ACHN (cell line): ENCODE measurements at regions not wholly inside any gene's neighbourhood (a gene's known extent, or its start where the extent isn't known, plus 50 kb on each side); places are given as distances from the start of the nearest gene placed in this dataset.

Source experiments
- DNase-seq: peaks from one replicate; pipeline ENCODE4 v3.0.0-alpha.2; 2015
- in situ Hi-C: cut with HindIII; loops from 2 replicates; pipeline ENCODE4 v1.10.0; 2017; ENCODE audit warnings: low sequenced_read_pairs, low pct_ligation_motif_present, low pct_unique_long_range_greater_than_20kb

DNA sequence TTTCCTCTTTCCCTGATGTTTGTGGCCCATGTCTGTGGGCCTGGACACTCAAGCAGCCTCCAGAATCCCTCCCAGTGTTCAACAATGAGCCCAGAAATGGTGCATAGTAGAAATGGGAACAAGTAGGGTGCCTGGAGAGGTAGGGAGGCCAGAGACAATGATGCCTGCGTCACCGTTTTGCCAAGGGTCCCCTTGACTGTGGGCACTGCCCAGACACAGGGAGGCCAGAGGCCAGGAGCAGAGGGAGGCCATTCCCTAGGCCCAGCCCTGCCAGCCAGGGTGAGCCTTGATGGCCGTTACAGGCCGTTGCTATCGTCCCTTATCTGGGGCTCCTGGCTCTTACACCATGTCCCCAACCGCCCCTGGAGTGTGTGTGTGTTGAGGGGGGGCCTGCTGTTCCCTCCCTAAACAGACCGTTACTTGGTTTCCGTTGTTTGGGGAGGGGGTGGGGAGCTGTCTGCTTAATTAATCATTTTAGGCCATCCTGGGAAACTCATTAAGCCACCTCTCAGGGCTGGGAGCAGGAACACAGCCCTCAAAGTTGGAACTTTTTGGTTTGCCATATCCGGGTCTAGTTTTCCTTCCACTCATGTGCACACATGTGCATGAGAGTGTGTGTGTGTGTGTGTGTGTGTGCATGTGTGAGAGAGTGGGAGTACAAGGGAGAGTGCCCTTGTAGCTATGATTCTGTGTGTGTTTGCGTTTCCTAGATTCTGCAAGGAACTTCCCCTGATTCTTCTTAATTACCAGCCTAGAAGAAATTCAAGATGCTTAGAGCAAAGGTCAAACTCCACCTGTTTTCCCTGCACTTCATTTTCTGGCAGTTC is 135.2 kb upstream of the HAAO start:
- DNase-seq = no peak
- in situ Hi-C loops = no loop called here

DNA sequence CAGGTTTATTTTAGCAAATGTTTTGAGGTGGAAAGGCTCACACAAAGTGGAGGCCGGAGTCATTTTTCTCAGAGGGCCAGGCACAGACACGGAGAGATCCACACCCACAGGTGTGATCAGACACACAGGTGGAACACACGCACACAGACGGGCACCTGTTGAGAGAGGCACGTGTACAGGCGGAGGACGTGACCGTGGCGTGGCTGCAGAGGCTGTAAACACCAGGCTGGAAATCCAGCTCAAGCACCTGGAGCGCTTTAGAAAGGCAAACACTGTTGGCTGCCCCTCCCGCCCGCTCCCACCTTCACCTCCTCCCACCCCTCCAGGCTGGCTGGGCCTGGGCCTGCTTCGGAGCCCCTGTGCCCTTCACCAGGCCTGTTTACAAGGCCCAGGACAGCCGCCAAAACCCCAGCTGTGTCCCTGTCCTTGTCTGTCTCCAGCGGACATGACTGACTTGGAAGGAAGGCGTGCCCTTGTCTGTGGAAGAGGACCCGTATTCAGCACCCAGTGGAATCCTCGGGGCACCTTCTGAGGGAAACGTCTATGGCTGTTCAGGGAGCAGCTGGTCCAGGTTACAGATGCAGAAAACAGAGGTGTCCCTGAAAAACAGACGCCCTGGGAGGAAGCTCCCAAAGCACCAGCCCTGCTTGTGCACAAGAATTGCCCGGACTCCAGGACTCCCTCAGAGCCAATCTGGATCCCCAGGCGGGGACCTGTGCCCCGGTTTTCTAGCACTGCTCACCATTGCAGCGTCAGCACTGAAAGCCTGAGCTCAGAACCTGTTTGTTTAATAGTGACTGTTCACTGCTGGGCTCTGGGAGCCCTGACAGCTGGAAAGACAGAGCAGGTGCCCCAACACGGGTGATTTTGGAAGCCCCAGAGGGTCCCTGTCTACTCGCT is 134.3 kb upstream of the HAAO start:
- DNase-seq = no peak
- in situ Hi-C loops = no loop called here

DNA sequence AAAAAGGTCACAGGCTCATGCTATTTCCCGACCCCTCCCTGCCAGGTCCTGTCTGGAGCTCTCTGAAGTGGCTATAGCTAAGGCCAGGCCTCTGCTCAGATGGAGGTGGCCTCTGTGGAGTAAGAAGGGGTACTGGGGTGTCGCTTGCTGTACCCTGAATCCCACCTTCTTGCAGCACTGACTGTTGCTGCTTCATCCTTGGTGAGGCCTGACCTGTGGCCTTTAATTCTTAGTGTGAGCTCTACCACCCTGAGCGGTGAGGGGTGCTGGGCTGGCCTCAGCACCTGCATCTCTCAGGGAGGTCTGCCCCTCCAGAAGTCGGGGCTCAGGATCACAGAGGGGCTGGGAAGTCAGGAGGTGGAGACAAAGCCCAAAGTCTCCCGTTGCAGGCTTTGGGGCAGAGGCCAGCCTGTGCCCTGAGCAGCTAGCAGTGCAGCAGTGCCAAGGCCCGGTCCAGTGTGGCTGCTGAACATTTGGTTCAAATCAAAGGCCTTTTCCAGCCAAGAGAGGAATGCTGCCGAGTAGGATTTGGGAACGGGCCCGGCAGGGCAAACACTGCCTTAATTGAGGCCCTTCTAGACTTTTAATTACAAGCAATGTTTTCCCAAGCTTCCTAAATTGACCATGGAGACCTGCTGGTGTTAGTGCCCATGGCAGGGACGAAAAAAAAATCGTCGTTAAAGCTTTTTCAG is 133.5 kb upstream of the HAAO start:
- in situ Hi-C loops = no loop called here

DNA sequence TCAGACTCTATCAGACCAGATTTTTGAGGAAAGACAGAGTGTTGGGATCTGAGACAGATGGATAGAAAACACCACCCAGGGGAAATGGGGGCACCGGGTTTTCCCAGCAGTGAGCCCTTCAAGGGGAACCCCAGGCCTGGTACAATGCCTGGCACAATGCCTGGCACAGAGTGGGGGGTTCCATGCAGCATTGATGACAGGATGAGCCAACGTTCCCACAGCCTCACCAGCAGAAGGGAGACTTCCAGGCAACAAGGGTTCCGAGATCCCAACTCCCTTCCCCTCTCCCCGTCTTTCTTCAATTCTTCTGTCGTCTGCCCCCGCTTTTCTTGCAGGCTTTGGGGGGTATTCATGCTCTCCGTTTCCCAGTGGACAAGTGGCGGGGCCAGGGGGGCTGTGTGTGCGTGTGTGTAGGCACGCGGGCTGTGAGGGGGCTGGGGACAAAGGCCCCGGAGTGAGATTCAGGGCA is 132.1 kb upstream of the HAAO start:
- in situ Hi-C loops = no loop called here
- DNase-seq = no peak

More for the DNA sequence above, 133.5 kb upstream of the HAAO start:
- no peak for DNase-seq

DNA sequence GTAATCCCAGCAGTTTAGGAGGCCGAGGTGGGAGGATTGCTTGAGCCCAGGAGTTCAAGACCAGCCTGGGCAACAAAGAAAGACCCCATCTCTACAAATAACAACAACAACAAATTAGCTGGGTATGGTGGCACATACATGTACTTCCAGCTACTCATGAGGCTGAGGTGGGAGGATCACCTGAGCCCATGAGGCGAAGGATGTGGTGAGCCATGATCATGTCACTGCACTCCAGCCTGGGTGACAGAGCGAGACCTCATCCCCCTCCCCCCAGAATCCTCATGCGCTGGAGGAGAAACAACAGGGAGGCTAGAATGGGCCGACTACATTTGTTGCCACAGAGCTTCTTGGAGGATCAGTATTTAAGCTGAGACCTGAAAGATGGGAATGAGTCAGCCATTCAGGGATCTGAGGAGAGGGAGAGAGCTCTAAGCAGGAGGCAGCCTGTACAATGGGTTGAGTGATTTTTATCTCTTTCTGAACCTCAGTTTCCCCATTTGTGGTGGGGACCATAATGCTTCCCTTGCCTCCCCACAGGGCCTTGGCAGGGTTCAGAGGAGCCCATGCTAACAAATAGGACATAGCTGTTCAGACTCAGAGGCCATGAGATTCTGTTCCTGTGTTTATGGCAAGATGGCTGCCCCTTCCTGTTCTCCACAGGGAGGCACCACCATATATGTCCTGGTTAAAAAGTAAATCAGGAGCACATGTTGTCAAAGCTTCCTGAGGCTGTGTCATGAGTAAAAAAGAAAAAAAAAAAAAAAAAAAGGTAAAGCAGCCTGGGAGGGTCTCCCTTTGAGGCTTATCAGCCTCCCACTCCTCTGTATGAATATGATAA is 131.4 kb upstream of the HAAO start:
- in situ Hi-C loops = no loop called here
- no peak for DNase-seq

DNA sequence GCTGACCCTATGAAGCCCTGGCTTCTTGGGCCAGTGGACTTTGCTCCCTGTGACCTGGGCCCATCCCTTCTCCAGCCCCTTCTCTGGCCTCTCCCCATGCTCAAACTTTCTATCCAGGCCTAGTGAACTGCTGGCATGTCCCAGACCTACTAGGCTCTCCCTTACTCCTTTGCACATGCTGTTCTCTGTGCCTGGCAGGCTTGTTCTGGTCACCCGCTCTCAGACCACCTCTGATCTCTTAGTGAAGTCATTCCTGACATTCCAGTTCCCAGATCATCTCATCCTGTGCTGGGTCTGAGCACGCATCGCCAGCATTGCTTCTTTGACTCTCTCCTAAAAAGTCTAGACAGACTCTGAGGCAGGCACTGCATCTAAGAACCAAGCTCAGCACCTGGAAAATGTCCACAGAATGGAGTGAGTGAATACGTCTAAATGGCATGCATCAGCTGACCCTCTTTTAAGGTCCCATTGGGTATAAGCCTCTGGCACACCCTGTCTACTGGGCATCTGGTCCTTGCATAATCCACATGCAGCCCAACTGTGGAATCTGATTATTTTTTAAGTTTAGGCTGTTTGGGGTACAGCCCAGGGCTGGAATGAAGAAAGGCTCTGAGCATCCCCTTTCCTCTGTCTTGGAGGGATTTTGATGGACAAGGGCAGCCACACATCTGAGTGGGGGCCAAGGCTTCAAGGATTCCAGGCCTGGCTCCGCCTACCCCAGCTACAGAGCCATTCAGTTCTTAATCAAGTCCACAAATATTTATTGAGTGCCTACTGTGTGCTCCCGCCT is 130.6 kb upstream of the HAAO start:
- peak; percentile 17 for DNase-seq
- in situ Hi-C loops = no loop called here

DNA sequence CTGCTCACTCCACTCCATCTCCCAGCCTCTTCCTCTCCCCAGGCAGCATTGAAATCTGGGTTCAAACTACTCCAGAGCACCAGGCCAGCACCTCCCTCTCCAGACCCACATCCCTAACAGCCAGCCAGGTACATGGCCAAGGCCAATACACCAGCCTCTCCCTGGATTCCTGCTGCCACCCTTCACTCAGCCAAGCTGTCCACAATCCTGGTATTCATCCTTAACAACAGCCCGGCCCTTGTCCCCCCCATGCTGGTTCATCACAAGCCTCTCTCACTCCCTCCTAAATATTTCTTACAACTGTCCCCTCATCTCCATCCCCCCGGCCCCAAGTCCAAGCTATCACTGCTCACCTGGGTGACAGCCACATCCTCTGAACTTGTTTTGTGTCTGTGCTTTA is 129.9 kb upstream of the HAAO start:
- in situ Hi-C loops = no loop called here
- DNase-seq = no peak

DNA sequence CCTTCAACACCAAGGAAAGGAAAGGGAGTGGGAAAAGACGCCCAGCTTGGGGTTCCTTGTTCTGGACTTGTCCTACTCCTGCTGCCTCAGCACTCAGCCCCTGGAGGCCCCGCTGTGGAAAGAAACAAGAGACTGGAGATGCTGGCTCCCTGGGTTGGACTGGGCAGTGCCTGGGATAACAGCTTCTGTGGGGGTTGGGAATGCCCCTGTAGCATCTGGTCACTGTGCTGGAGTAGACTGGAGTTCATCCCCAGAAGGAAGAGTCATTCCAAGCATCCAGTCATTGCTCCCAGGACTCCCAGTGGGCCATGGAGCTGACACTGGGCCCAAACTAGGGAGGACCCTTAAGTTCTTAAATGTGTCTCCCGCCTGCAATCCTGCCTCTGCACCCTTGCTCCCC is 129.3 kb upstream of the HAAO start:
- in situ Hi-C loops = no loop called here
- DNase-seq = no peak

DNA sequence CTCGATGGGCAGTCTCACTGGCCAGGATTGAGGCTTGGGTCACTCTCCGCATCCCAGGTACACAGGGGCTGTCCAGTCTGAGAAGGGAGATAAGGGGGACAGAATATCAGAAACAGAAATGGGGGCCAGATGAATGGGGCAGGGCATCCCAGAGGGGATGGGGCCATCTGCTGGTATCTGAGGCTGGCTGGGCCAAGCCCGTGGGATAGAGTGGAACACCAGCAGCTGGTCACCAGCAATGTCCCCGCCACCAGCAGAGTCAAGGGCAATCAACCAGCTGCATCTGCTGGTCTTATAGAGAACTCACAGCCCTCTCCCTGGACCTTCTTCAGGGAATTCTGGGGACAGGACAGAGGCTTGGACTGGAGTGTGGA is 128.8 kb upstream of the HAAO start:
- no peak for DNase-seq
- in situ Hi-C loops = no loop called here

DNA sequence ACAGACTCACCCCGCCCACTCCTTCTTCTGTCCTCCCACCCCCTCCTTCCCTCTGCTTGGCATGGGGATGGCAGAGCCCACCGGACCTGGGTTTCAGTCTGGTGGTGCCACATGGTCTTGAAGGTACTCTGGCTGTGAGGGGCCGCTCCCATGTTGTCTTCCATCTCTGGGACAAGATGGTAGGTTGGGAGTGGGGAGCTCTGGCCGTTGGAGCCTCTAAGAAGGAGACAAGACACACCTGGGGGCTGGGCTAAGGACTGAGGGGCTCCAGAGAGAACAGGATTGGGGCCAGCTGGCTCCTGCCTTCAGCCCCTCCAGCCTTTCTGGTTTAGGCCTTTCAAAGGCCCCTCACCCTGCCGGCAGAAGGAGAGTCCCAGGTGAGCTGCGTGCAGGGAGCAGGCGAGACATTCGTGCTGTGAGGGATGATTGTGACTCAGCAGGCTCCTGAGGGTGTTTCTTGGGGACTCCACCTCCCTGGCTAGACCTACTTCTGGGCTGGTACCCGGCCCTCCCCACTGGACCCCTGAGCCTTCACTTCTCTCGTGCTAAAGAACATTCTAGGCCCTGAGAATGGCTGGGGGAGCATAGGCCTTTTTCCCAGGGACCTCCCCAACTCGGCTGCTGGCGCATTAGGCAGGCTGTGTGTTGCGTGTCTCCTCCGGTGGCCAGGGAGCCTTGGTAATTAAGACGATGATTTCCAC is 128.2 kb upstream of the HAAO start:
- in situ Hi-C loops = no loop called here
- DNase-seq = no peak

DNA sequence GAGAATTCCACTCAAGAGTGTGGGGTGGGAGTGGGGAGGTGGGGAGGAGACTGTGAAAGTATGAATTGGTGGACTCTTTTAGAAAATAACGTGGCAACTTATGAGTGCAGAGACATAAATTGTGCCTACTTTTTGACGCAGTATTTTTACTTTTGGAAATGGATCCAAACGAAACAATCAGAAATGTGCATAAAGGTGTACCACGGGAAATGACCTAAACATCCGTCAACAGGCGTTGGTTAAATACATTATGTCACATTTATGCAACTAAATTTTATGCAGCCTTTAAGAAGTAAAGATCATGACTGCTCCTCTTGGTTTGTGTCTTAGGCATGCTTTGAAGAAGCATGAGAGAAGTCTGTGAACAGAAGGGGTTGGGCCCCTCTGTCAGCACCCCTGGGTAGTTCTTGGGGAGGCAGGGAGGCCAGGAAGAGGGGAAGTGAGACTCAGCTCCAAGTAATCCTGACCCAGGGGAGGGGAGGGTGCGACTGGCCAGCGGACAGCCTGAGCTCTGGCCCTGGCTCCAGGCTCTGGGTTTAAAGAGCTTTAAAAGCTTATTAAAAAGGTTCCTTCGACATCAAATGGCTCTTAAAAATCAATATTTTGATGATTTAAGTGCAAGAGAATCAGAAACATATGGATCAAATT is 126.4 kb upstream of the HAAO start:
- in situ Hi-C loops = no loop called here
- DNase-seq = no peak

DNA sequence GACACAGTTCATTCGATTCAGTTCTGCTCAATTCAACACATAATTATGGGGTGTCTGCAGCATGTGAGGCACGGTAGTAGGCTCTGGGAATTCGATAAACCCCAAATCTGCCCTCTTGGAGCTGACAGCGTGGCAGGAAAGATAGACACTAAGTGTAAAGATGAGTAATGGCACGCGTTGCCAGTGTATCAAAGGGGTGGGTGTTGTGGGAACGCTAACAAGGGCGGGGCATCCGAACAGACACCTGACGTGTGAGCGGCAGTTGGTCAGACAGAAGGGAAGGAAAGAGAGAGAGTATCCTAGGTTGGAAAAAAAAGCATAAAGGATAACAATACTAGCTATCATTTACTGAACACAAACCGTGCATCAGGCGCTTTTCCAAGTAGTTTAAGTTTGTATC is 125.7 kb upstream of the HAAO start:
- in situ Hi-C loops = no loop called here
- no peak for DNase-seq

DNA sequence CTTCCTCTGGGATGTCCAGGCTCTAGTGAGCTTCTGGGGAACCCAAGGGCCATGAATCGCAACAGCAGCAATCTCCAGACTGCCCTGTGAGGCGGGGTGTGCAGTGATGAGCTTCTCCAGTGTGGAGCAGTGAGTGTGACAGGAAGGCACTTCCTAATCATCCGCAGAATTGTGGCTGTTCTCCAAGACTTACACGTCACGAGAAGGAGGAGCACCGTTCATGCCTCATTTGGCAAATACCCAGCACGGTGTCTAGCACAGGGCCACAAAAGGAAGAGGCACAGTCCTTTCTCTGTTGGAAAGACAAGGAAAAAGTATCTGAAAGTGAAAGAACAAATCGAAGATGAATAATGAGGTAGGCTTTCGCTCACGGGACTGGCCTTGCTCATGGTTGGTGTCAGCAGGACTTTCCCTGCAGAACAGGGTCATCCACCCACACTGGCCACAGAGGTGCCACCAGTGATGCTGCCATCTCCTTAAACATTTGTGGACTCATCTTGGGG is 125.1 kb upstream of the HAAO start:
- in situ Hi-C loops = no loop called here
- peak; percentile 88 for DNase-seq

DNA sequence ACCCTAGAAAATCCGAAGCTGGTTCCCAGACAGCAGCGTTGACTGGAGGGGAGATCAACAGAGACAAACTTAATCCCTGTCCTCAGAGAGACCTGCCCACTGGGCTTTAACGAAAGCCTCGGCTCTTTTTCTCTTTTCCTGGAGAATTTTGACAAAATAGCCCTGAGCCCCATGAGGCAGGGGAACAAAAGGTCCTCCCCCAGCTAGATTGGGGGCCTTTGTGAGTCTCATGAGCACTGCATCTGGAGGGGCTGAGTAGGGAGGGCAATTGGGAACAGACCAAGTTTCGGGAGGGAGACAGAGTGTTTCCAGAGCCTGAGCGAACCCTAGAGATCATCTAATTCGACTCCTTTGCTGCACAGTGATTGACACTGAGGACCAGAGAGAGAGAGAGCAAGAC is 123.9 kb upstream of the HAAO start:
- in situ Hi-C loops = no loop called here
- no peak for DNase-seq

DNA sequence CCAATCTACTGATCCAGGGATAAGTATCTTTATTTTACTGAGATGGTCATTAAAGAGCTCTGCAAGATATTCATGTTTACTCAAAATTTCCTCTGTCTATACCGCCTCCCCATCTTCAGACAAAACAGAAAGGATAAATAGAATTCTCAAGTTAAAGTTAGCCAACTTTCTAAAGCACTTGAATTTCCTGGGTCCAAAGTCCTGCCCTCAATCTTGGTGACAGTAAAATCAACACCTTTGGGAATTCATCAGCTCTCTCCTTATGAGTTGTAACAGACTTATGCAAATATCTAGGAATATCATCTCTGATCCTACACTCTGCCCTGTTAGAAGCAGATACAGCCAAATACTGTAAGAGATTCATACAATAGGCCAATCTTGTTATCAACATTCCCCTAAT is 122.5 kb upstream of the HAAO start:
- in situ Hi-C loops = no loop called here
- no peak for DNase-seq

DNA sequence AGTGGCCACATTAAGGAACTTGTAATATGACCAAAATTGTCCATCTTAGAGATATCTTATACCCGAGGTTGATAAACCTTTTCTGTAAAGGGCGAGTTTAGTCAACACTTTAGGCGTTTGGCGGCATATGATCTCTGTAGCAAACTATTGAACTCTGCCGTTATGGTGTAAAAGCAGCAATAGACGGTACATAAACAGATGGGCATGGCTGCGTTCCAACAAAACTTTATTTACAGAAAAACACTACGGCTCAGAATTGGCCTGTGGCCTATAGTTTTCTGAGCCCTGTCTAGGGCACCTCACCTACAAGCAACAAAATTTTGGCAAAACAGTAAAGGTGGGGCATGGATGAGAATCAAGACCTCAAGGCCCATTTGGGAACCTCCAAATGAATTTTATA is 121.9 kb upstream of the HAAO start:
- in situ Hi-C loops = no loop called here
- no peak for DNase-seq
